SK-N-SH (cell line): ENCODE measurements at regions not wholly inside any gene's neighbourhood (a gene's known extent, or its start where the extent isn't known, plus 50 kb on each side); places are given as distances from the start of the nearest gene placed in this dataset.

Source experiments
- CTCF ChIA-PET: fragments of 300-600, 350-600 bp; formaldehyde crosslinking; extraction: SDS; loops from one replicate; lab custom pipeline; 2021; lab: Yijun Ruan, JAX
- POLR2A ChIA-PET: fragments of 350-600 bp; sonication (Branson Sonifier 250); formaldehyde crosslinking; extraction: SDS; loops from one replicate; lab custom pipeline; 2020; ENCODE audit warnings: antibody characterized with exemption, inconsistent platforms; lab: Yijun Ruan, JAX
- DNase-seq: peaks from one replicate; pipeline ENCODE4 v3.0.0; 2012
- H2AFZ ChIP-seq: fragments of 200-600 bp; sonication (generic); 2 replicates; pipeline ENCODE4 v1.8.1; 2016; ENCODE audit warnings: antibody characterized with exemption, mild to moderate bottlenecking, low read depth
- H3F3A ChIP-seq: fragments of 200-600 bp; sonication (generic); replicated peaks from 2 replicates; pipeline ENCODE3; 2016; ENCODE audit warnings: antibody characterized with exemption, mild to moderate bottlenecking; ENCODE audit not compliant: insufficient read depth
- H3K27ac ChIP-seq, 2 experiments: fragments of 200-500 bp in 1 of 2; fragments of 200-600 bp in 1 of 2; sonication (Bioruptor generic) in 1 of 2; sonication (generic), shearing (Covaris generic) in 1 of 2; 2 replicates each; pipeline versions ENCODE4 v1.5.1 to v1.6.1; 2014 to 2016; ENCODE audit warnings: low read depth in 2 of 2, inconsistent platforms in 1 of 2, low read length in 1 of 2, mild to moderate bottlenecking in 1 of 2, mixed read lengths in 1 of 2
- H3K27me3 ChIP-seq: fragments of 200-600 bp; sonication (generic), shearing (Covaris generic); 2 replicates; pipeline ENCODE4 v1.6.1; 2016; ENCODE audit warnings: mixed run types; ENCODE audit not compliant: insufficient read depth
- H3K36me3 ChIP-seq, 2 experiments: fragments of 200-500 bp in 1 of 2; fragments of 200-600 bp in 1 of 2; sonication (Bioruptor generic) in 1 of 2; sonication (generic) in 1 of 2; replicated peaks in 1 of 2; 2 replicates each; pipeline versions ENCODE3 to v1.5.1; 2014 to 2016; ENCODE audit warnings: low read length in 1 of 2, mild to moderate bottlenecking in 1 of 2; ENCODE audit not compliant: insufficient read depth in 2 of 2, control insufficient read depth in 1 of 2
- H3K4me1 ChIP-seq, 2 experiments: fragments of 200-500 bp in 1 of 2; fragments of 200-600 bp in 1 of 2; sonication (Bioruptor generic) in 1 of 2; sonication (generic), shearing (Covaris generic) in 1 of 2; 2 replicates each; pipeline versions ENCODE4 v1.5.1 to v1.6.1; 2014 to 2016; ENCODE audit warnings: low read depth in 1 of 2, low read length in 1 of 2, mixed run types in 1 of 2; ENCODE audit not compliant: insufficient read depth in 2 of 2, control insufficient read depth in 1 of 2
- H3K4me2 ChIP-seq: fragments of 200-600 bp; sonication (generic), shearing (Covaris generic); 2 replicates; pipeline ENCODE4 v1.6.1; 2017; ENCODE audit warnings: mixed run types
- H3K4me3 ChIP-seq, 2 experiments: fragments of 200-500 bp in 1 of 2; fragments of 200-600 bp in 1 of 2; sonication (Bioruptor generic) in 1 of 2; sonication (generic), shearing (Covaris generic) in 1 of 2; 2 replicates each; pipeline versions ENCODE4 v1.5.1 to v1.8.1; 2014 to 2016; ENCODE audit warnings: low read depth in 2 of 2, inconsistent platforms in 1 of 2, low read length in 1 of 2, mild to moderate bottlenecking in 1 of 2, mixed read lengths in 1 of 2, moderate library complexity in 1 of 2
- H3K79me2 ChIP-seq: fragments of 200-600 bp; sonication (generic); 2 replicates; pipeline ENCODE4 v1.8.1; 2017; ENCODE audit warnings: mild to moderate bottlenecking; ENCODE audit not compliant: insufficient read depth
- H3K9ac ChIP-seq: fragments of 200-600 bp; sonication (generic); 2 replicates; pipeline ENCODE4 v1.6.1; 2017; ENCODE audit warnings: mixed run types
- H3K9me2 ChIP-seq: fragments of 200-600 bp; sonication (generic); 2 replicates; pipeline ENCODE4 v1.6.1; 2017; ENCODE audit warnings: mixed run types
- H3K9me3 ChIP-seq: fragments of 200-600 bp; sonication (generic); 2 replicates; pipeline ENCODE4 v1.6.1; 2017; ENCODE audit warnings: mixed run types, mild to moderate bottlenecking, moderate library complexity
- H4K20me1 ChIP-seq: fragments of 200-600 bp; sonication (generic); 2 replicates; pipeline ENCODE4 v1.6.1; 2017; ENCODE audit warnings: mild to moderate bottlenecking, mixed run types; ENCODE audit not compliant: insufficient read depth
- CHD2 ChIP-seq: fragments of 150-350 bp; IDR thresholded peaks from 2 replicates; pipeline ENCODE4 v1.6.1; 2018; ENCODE audit warnings: low read length; ENCODE audit not compliant: partially characterized antibody
- CTCF ChIP-seq: fragments of 200-600 bp; sonication (generic); IDR thresholded peaks from 2 replicates; pipeline ENCODE4 v1.6.1; 2017; ENCODE audit warnings: antibody characterized with exemption, mild to moderate bottlenecking, moderate library complexity
- EP300 ChIP-seq, 2 experiments: IDR thresholded peaks; 2 replicates each; pipeline versions ENCODE4 v1.4.0 to v1.6.1; 2012; ENCODE audit warnings: borderline replicate concordance in 1 of 2, low read depth in 1 of 2, low read length in 1 of 2
- NFIC ChIP-seq: IDR thresholded peaks from 2 replicates; pipeline ENCODE4 v1.4.0; 2012; ENCODE audit warnings: borderline replicate concordance
- POLR2AphosphoS5 ChIP-seq: IDR thresholded peaks from 2 replicates; pipeline ENCODE4 v1.6.1; 2012; ENCODE audit warnings: low read depth, low read length
- SIN3A ChIP-seq: IDR thresholded peaks from 2 replicates; pipeline ENCODE4 v1.6.1; 2012; ENCODE audit warnings: low read depth, mild to moderate bottlenecking, low read length, moderate library complexity, borderline replicate concordance
- TAF1 ChIP-seq: IDR thresholded peaks from 2 replicates; pipeline ENCODE4 v1.6.1; 2012; ENCODE audit warnings: low read depth, mild to moderate bottlenecking, low read length, moderate library complexity, borderline replicate concordance
- TCF12 ChIP-seq: IDR thresholded peaks from 2 replicates; pipeline ENCODE4 v1.4.0; 2012
- TEAD4 ChIP-seq: IDR thresholded peaks from 2 replicates; pipeline ENCODE4 v1.4.0; 2012; ENCODE audit warnings: mild to moderate bottlenecking, borderline replicate concordance; ENCODE audit not compliant: insufficient read depth
- WGBS: methylation state at CpG from one replicate; pipeline ENCODE4 v1.1.6; 2017; ENCODE audit warnings: low lambda C conversion rate; 5-methylcytosine and 5-hydroxymethylcytosine counted together
- TF ChIP-seq, protein P1 (sequence below): IDR thresholded peaks from 2 replicates; pipeline ENCODE4; 2012
- TF ChIP-seq, protein P2 (sequence below): IDR thresholded peaks from 2 replicates; pipeline ENCODE4 v1.6.1; 2012; ENCODE audit warnings: mild to moderate bottlenecking, low read depth, low read length, moderate library complexity

DNA sequence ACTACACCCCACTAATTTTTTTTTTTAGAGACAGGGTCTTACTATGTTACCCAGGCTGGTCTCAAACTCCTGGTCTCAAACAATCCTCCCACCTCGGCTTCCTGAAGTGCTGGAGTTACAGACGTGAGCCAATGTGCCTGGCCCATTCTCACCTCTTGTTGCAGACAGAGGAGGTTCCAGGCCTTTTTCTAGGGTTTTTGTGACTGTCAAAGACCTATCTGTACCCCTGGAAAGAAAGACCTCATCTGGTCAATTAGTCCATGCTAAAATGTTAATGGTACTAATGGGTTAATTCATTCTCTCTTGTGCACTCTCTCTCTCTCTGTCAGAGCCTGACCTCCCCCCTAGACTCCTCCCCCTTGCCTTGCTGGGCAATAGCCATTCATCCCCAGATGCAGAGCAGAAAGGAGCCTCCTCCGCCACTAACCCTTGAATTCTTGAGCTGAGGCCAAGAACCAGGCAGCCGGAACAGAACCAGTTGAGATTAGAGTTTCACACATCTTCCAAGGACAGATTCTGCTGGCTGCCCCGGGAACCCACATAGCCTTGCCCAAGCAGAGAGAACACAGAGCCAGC lies 209.7 kb downstream of the SKIDA1 start:
- H3K4me2 ChIP-seq, result peak overlapping the region; percentile 48
- WGBS, result 30% methylated on average over 5 of the region's 5 CpGs
- TF ChIP-seq POLR2AphosphoS5, result peak; percentile 78
- TF ChIP-seq, protein P1, sequence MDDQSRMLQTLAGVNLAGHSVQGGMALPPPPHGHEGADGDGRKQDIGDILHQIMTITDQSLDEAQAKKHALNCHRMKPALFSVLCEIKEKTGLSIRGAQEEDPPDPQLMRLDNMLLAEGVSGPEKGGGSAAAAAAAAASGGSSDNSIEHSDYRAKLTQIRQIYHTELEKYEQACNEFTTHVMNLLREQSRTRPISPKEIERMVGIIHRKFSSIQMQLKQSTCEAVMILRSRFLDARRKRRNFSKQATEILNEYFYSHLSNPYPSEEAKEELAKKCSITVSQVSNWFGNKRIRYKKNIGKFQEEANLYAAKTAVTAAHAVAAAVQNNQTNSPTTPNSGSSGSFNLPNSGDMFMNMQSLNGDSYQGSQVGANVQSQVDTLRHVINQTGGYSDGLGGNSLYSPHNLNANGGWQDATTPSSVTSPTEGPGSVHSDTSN, result peak; percentile 65
- TF ChIP-seq SIN3A, result 0 out of 2 replicates have a peak, but pooled peaks have one; percentile 41
- no peak for TF ChIP-seq CHD2
- TF ChIP-seq CTCF, result no peak
- peak; percentile 84 for TF ChIP-seq TAF1
- TF ChIP-seq TCF12, result peak; percentile 78
- TF ChIP-seq TEAD4, result peak; percentile 51; the same call in 1 of the 2 replicates
- TF ChIP-seq, protein P2, sequence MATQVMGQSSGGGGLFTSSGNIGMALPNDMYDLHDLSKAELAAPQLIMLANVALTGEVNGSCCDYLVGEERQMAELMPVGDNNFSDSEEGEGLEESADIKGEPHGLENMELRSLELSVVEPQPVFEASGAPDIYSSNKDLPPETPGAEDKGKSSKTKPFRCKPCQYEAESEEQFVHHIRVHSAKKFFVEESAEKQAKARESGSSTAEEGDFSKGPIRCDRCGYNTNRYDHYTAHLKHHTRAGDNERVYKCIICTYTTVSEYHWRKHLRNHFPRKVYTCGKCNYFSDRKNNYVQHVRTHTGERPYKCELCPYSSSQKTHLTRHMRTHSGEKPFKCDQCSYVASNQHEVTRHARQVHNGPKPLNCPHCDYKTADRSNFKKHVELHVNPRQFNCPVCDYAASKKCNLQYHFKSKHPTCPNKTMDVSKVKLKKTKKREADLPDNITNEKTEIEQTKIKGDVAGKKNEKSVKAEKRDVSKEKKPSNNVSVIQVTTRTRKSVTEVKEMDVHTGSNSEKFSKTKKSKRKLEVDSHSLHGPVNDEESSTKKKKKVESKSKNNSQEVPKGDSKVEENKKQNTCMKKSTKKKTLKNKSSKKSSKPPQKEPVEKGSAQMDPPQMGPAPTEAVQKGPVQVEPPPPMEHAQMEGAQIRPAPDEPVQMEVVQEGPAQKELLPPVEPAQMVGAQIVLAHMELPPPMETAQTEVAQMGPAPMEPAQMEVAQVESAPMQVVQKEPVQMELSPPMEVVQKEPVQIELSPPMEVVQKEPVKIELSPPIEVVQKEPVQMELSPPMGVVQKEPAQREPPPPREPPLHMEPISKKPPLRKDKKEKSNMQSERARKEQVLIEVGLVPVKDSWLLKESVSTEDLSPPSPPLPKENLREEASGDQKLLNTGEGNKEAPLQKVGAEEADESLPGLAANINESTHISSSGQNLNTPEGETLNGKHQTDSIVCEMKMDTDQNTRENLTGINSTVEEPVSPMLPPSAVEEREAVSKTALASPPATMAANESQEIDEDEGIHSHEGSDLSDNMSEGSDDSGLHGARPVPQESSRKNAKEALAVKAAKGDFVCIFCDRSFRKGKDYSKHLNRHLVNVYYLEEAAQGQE, result 0 out of 2 replicates have a peak, but pooled peaks have one; percentile 22
- TF ChIP-seq EP300 (IDR thresholded peaks at IDR 0.05; ENCODE audit: borderline replicate concordance in 1 of 2, low read depth in 1 of 2, low read length in 1 of 2), result peak in 1 of 2 experiments; percentile 51; a peak in 2 of 4 replicates
- TF ChIP-seq NFIC, result peak; percentile 90
- TF ChIP-seq, all 33 proteins: peak for 9
- no peaks in the 10 kb centered on the region for H3K9me3 ChIP-seq
- no peaks in the 10 kb centered on the region for H3K36me3 ChIP-seq
- ChIA-PET POLR2A (no interaction called here), CTCF (interaction anchor here (0.6 kb wide), 1 partner anchor 1352 kb away, joined by 3 read pairs; no protein-coding TSS in a partner anchor)
- peak overlapping the region; percentile 29 to 57; a peak in 3 of 4 replicates for H3K27ac ChIP-seq
- H3K4me3 ChIP-seq, result no peak overlapping the region
- peaks cover 23% of the 10 kb centered on the region for H3F3A ChIP-seq
- peak overlapping the region; percentile 83; the same call in 1 of the 2 replicates for H2AFZ ChIP-seq
- DNase-seq, result peak; percentile 53
- H3K27me3 ChIP-seq, result no peaks in the 10 kb centered on the region
- no peaks in the 10 kb centered on the region for H3K79me2 ChIP-seq
- H4K20me1 ChIP-seq, result no peaks in the 10 kb centered on the region
- peaks cover 3 to 34% of the 10 kb centered on the region in 2 experiments; a peak in 2 of 4 replicates for H3K4me1 ChIP-seq
- H3K9ac ChIP-seq, result no peak overlapping the region
- H3K9me2 ChIP-seq, result no peaks in the 10 kb centered on the region
